Neutrophil (primary cell): ENCODE measurements at regions not wholly inside any gene's neighbourhood (a gene's known extent, or its start where the extent isn't known, plus 50 kb on each side); places are given as distances from the start of the nearest gene placed in this dataset.

Source experiments
- H3K27ac ChIP-seq: fragments of 200-600 bp; sonication (generic); 2 replicates; pipeline ENCODE4 v1.5.1; 2016; ENCODE audit warnings: mild to moderate bottlenecking, moderate library complexity
- H3K27me3 ChIP-seq: fragments of 200-600 bp; sonication (generic); 2 replicates; pipeline ENCODE4 v1.6.0; 2016; ENCODE audit warnings: mild to moderate bottlenecking
- H3K36me3 ChIP-seq: fragments of 200-600 bp; sonication (generic); 2 replicates; pipeline ENCODE4 v1.5.1; 2017
- H3K4me1 ChIP-seq, 2 experiments: fragments of 200-600 bp in 1 of 2; sonication (generic) in 1 of 2; 1 replicate in 1 of 2; 2 replicates in 1 of 2; pipeline versions ENCODE4 v1.5.1 to v1.6.1; 2013 to 2016; ENCODE audit warnings: low read depth in 1 of 2, low read length in 1 of 2, mild to moderate bottlenecking in 1 of 2, moderate library complexity in 1 of 2; ENCODE audit not compliant: control insufficient read depth in 1 of 2, insufficient read depth in 1 of 2
- H3K4me3 ChIP-seq, 2 experiments: fragments of 200-600 bp in 1 of 2; sonication (generic) in 1 of 2; 1 replicate in 1 of 2; 2 replicates in 1 of 2; pipeline ENCODE4 v1.5.1; 2013 to 2016; ENCODE audit warnings: low read depth in 1 of 2, low read length in 1 of 2, mild to moderate bottlenecking in 1 of 2, moderate library complexity in 1 of 2
- H3K9me3 ChIP-seq: fragments of 200-600 bp; sonication (generic); 2 replicates; pipeline ENCODE4 v1.5.1; 2016
- TF ChIP-seq, protein P1 (sequence below): fragments of 200-600 bp; sonication (generic); IDR thresholded peaks from 2 replicates; pipeline ENCODE4 v1.5.1; 2016; ENCODE audit warnings: antibody characterized with exemption

DNA sequence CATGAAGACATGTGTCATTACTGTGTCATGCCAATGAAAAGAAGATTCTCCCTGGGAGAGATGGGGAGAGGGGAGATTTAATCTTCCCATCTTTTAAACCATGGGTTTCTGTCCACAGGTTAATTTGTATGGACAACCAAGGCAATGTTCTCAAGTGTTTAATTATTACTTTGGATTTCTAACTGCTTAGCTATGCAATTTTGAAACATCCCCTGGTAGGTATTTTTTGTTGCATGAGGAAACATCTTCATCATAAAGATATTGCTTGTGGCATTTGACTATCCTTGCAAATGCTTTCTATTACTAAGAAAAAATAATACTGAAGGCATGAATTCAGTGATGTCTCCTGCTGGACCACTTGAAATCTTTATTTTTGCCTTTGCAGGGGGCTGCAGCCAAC lies 326.6 kb upstream of the TPM1 start:
- Histone ChIP-seq H3K36me3 (no peaks in the 10 kb centered on the region), H3K27ac (no peak overlapping the region), H3K9me3 (no peaks in the 10 kb centered on the region), H3K4me3 (no peak overlapping the region), H3K4me1 (no peaks in the 10 kb centered on the region), H3K27me3 (no peaks in the 10 kb centered on the region)
- TF ChIP-seq, protein P1, sequence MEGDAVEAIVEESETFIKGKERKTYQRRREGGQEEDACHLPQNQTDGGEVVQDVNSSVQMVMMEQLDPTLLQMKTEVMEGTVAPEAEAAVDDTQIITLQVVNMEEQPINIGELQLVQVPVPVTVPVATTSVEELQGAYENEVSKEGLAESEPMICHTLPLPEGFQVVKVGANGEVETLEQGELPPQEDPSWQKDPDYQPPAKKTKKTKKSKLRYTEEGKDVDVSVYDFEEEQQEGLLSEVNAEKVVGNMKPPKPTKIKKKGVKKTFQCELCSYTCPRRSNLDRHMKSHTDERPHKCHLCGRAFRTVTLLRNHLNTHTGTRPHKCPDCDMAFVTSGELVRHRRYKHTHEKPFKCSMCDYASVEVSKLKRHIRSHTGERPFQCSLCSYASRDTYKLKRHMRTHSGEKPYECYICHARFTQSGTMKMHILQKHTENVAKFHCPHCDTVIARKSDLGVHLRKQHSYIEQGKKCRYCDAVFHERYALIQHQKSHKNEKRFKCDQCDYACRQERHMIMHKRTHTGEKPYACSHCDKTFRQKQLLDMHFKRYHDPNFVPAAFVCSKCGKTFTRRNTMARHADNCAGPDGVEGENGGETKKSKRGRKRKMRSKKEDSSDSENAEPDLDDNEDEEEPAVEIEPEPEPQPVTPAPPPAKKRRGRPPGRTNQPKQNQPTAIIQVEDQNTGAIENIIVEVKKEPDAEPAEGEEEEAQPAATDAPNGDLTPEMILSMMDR, result no peak

DNA sequence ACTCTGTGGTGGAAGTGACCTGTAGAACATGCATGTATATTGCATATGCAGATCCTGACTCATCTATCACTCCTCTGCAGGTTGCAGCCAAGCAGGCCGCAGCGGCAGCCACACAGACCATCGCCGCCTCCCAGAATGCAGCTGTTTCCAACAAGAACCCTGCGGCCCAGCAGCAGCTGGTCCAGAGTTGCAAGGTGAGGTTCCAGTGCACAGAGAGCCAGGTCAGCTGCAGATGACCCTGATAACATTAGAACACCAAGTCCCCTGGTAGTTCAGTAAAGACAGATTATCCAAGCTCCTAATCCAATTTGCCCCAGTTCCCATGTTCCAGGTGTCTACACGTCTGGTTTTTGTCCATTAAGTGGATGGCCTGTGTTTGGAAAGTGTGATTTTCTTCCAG lies 325.1 kb upstream of the TPM1 start:
- Histone ChIP-seq H3K36me3 (no peaks in the 10 kb centered on the region), H3K9me3 (no peaks in the 10 kb centered on the region), H3K27ac (no peak overlapping the region), H3K4me1 (no peaks in the 10 kb centered on the region), H3K4me3 (no peak overlapping the region), H3K27me3 (no peaks in the 10 kb centered on the region)
- TF ChIP-seq, protein P1, result no peak

DNA sequence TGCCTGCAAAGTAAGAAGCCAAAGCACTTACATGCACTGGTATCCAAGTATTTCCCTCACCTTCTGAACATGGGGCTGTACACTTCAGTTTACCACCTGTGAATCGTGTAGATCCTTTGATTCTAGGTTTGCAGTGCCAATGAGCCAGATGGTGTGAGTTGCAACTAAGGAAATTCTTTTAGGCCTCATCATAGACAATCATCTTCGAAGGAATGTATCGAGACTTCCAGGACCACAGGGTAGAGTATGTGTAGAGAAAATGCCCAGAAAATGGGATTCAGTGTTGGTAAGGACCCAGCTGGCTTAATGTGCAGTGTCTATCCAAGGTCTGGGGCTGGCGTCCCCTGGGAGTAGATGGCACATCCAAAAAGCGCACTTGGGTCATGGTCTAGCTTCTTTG lies 323.2 kb upstream of the TPM1 start:
- TF ChIP-seq, protein P1, result no peak
- Histone ChIP-seq H3K4me1 (no peaks in the 10 kb centered on the region), H3K27ac (no peak overlapping the region), H3K9me3 (no peaks in the 10 kb centered on the region), H3K4me3 (no peak overlapping the region), H3K36me3 (no peaks in the 10 kb centered on the region), H3K27me3 (no peaks in the 10 kb centered on the region)

DNA sequence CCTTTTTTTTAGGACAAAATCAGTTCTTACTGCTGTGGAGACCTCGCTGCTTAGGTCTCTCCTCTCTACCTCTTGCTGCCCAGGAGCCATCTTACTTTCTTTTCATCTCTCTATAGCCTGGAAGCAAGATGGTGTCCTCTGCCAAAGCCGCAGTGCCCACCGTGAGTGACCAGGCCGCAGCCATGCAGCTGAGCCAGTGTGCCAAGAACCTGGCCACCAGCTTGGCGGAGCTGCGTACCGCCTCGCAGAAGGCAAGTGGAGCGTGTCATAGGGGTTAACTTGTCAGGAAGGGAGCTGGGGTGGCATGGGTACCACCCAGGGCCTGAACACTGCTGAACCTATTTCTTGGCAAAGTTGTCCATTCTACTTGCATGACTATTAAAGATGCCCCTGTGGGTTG lies 320.3 kb upstream of the TPM1 start:
- H3K4me3 ChIP-seq, result no peak overlapping the region
- TF ChIP-seq, protein P1, result no peak
- H3K4me1 ChIP-seq, result no peaks in the 10 kb centered on the region
- no peaks in the 10 kb centered on the region for H3K9me3 ChIP-seq
- H3K36me3 ChIP-seq, result no peaks in the 10 kb centered on the region
- no peaks in the 10 kb centered on the region for H3K27me3 ChIP-seq
- H3K27ac ChIP-seq, result no peak overlapping the region

DNA sequence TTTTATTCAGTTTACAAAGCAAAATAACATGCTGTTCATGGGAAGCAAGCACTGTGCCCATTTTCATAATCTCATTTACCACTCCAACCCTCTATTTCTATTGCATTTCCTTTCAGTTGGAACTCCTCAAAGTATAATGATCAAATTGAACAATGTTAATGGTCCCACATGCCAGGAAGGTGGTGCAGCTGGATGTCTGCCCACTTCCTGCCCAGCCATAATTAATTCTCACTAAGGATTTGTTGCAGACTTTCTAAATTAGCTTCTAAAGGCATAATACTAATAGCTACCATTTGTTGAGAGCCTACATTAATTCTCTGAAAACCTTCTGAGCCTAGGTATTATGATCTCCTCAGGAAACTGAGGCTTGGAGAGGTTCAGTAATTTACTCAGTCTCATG lies 316.1 kb upstream of the TPM1 start:
- Histone ChIP-seq H3K4me3 (no peak overlapping the region), H3K4me1 (no peaks in the 10 kb centered on the region), H3K9me3 (no peaks in the 10 kb centered on the region), H3K36me3 (no peaks in the 10 kb centered on the region), H3K27me3 (no peaks in the 10 kb centered on the region), H3K27ac (no peak overlapping the region)
- TF ChIP-seq, protein P1, result no peak

DNA sequence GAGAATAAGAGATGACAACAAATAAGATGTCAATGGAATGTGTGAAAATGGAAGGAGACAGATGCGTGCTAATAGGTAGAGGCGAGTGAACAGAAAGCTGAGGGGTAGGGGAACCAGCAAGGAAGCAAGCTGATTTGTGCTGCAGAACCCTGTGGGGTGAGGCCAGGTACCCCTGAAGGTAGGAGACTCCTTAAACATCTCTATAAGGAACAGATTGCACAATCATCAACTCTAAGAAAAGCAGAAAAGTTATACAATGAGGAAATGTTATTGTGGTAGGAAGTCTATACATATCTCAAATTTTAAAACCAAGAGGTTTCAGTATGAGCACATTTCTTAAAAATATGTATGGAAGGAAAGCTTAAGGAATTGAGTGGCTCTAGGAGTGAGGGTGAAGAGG lies 315.0 kb upstream of the TPM1 start:
- no peaks in the 10 kb centered on the region for H3K4me1 ChIP-seq
- H3K9me3 ChIP-seq, result no peaks in the 10 kb centered on the region
- no peak overlapping the region for H3K4me3 ChIP-seq
- H3K27me3 ChIP-seq, result no peaks in the 10 kb centered on the region
- no peak overlapping the region for H3K27ac ChIP-seq
- TF ChIP-seq, protein P1, result no peak
- H3K36me3 ChIP-seq, result no peaks in the 10 kb centered on the region
